NCI-H2029 (cell line): ENCODE measurements at regions not wholly inside any gene's neighbourhood (a gene's known extent, or its start where the extent isn't known, plus 50 kb on each side); places are given as distances from the start of the nearest gene placed in this dataset.
"Not testable (repeated sequence)": the region's sequence is repeated elsewhere in the genome, so short reads cannot be mapped to it uniquely, and the experiment has no call there.

Source experiments
- DNase-seq: peaks from one replicate; lab custom pipeline; 2025; lab: John Stamatoyannopoulos, UW

- DNase-seq = no peak
These were observed 62.6 kb downstream of the DUSP6 start for GRCh38 chr12:89289720-89290119.

- DNase-seq = no peak
These were observed 63.3 kb downstream of the DUSP6 start for GRCh38 chr12:89288959-89289358.

DNA sequence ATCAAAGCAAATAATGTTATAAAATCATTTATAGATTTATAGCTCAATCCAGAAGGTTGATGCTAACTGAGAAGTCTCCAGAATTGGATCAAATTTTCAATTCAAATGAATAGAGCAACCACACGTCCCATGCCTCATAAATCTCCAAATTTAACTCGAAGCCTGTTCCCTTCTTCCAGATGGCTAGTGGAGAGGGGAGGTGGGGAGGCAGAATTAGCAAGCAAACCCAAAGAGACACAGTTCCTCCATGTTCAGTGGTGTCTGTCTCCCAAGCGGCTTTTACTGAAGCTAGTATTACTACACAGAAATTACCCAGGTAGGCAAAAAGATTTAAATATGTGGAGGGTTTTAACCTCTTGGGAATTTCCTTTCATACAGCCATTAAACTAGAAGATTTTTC is 65.8 kb downstream of the DUSP6 start:
- DNase-seq = no peak

- no peak for DNase-seq
These were observed 70.8 kb downstream of the DUSP6 start for GRCh38 chr12:89281539-89281867.

DNA sequence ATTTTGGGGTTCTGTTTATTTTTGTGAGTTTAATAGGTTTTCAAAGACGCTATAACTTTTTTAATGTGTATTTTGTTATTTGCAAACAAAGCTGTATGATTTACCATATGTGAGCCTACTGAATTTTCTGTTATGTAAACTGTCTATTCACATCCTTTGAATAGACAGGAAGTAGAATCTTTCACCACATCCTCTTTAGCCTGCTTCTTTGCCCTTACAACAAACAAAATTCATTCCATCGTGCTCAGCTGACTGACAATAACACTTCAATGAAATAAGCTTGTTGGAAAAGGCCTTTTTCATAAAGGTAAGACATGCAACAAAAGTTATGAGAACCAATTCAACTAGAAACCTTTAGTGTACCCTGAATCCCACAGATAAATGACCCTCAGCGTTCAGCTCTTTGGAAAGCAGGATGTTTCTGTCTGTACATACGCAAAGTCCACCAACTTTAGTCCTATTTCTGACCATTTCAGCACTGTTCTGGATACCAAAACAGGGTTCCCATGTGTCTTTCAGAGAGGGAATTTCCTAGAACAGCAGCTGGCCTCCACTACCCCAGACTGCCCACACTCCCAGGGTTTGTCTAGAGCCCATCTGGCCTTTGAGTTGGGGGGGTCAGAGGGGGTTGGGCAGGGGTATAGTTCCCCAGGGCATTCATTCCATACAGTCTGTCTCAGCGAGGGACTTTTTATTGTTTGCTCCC is 71.3 kb downstream of the DUSP6 start:
- DNase-seq = no peak

DNA sequence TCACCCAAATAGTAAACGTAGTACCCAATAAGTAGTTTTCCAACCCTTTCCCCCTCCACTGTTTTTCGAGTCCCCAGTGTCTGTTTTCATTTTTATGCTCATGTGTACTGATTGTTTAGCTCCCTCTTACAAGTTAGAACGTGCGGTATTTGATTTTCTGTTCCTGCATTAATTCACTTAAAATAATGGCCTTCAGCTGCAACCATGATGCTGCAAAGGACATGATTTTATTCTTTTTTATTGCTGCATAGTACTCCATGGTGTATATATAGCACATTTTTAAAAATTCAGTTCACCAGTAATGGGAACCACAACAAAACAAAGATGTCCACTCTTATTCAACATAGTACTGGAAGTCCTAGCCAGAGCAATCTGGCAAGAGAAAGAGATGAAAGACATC is 72.8 kb downstream of the DUSP6 start:
- no peak for DNase-seq

GRCh38 chr12:89278862-89279261 is 73.4 kb downstream of the DUSP6 start:
- DNase-seq = no peak

GRCh38 chr12:89278169-89278568 is 74.1 kb downstream of the DUSP6 start:
- DNase-seq = no peak

DNA sequence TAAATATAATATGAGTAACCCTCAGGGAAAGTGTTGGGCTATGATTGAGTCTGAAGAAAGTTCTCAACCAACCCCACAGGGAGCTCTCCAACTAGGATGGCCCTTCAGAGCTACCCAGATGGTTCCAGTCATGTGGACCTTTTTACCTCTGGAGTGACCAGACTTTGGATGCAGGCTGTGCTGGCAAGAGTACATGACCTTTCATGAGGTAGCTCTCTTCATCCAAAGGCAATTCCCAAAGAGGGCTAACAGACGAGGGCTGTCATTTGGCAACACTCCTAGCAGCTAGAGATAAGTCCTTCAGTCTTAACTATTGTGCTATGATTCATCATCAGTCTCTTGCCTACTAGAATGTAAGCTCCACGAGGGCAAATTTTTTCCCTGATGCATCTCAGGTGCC is 75.4 kb downstream of the DUSP6 start:
- DNase-seq = no peak

DNA sequence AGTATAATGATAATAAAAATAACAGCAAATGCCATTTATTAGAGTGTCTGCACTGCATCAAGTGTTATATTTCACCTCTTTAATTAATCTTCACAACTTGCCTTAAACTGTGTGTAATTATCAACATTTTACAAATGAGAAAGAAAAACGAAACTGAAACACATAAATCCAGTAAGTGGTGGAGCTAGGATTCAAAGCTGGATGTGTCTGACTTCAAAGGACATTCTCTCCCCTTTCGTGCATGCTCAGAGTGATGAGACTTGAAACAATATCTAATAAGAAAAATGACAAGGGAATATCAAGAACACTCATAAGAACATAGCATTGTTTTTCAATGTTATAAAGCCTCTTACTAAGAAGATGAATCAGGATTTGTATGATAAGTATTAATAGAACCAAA is 78.8 kb downstream of the DUSP6 start:
- no peak for DNase-seq

- DNase-seq = no peak
These were observed 81.8 kb downstream of the DUSP6 start for GRCh38 chr12:89270548-89270947.

- DNase-seq = no peak
These were observed 83.1 kb downstream of the DUSP6 start for GRCh38 chr12:89269174-89269573.

DNA sequence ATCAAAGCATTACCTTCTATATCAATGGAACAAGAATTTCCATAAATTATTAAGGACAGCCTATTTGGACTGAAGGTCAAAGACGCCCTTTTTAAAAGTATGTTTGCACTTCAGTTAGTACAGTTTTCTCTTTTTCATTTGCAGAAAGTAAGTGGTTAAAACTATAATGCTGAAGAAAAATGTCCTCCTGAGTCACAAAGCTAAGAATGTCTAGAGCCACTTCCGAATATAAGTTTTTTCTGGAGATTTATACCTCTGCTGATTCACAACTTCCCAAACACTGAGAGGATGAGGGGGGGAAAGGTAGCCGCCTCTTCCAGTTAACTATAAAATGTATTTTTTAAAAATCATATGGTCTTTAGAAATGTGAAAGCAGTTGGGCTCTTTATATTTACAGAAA is 84.9 kb downstream of the DUSP6 start:
- no peak for DNase-seq

DNA sequence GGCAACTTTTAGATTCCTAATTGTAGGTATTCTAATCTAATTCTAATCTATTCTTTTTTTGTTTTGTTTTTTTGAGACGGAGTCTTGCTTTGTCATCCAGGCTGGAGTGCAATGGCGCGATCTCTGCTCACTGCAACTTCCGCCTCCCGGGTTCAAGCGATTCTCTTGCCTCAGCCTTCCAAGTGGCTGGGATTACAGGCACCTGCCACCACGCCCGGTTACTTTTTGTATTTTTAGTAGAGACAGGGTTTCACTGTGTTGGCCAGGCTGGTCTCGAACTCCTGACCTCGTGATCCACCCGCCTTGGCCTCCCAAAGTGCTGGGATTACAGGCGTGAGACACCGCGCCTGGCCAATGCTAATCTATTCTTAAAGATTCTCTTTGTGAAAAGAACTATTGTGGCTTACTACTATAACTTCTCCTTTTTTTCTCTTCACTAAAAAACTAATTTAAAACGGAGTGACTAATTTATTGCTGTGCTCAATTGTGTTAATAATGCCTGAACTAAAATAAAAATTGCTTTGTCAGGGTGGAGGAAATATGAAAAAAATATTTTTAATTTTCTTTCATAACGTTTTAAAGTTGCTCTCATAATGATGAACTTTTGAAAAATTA is 85.6 kb downstream of the DUSP6 start:
- DNase-seq = not testable (repeated sequence)

GRCh38 chr12:89264837-89265236 is 87.5 kb downstream of the DUSP6 start:
- DNase-seq = no peak

DNA sequence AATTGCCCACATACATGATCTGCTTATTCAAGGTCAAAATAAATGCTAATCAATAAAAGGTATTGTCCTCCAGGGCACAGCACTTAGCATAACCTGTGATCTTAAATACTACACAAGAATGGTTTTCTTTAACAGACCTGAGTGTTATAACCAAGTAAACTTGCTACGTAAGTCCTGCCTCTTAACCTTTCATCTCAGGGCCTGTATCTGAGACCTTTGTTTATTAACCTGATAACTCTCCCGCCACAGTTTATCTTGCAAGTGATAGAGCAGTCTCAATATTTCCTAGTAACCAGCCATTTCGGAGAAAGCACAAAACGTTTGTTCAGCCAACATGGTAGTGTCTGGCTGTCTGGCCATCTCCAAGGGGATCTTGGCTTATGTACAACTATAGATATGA is 88.4 kb downstream of the DUSP6 start:
- DNase-seq = no peak

DNA sequence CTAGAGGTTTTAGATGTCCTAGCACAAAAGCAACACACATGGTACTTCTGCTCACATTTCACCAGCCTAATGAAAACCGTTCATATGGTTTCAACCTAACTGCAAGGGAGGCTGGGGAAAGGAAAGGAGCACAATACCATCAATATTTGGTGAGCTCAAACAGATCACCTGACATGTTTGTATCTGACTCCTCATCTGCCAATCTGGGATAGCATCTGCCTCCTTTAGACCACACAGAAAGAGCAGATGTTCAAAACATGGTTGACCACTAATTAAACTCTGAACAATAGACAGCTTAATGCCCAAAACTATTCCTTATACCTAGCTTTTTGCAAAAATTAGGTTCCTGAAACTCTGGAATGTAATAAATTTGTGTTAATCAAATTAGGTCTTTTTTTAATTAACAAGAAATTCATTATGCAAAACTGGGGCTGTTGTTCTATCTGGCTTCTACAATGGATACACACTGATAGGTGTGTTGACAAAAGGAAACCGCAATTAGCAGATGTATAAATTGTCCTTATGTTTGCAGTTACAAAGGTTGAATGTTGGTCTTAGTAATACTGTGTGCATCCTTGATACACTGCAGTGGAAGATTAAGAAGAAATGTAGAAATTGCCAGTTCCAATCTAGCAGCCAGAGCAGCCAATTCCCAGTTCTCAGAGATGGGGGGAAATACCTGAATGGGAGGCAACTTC is 89.3 kb downstream of the DUSP6 start:
- DNase-seq = peak; percentile 57

GRCh38 chr12:89261982-89262381 is 90.3 kb downstream of the DUSP6 start:
- no peak for DNase-seq

- no peak for DNase-seq
These were observed 91.3 kb downstream of the DUSP6 start for GRCh38 chr12:89260841-89261637.

DNA sequence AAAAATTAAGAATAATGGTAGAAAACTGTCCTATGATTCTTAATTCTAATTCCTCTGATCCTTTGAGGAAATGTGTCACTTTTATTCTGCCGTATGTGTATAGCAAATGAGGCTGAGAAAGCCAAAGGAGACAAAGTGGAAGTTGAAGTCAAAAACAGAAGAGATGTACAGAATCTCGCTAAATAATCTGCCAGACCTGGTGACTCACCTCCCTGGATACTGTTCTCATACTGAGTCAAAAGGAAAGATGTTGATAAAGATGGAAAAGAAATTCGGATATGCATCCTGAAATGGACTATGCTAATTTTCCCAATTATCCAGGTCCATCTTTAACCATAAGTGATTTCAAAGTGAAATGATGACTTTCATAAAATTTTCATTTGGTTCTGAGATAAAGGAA is 92.5 kb downstream of the DUSP6 start:
- no peak for DNase-seq

- DNase-seq = no peak
These were observed 93.9 kb downstream of the DUSP6 start for GRCh38 chr12:89258240-89258969.

- DNase-seq = no peak
These were observed 95.0 kb downstream of the DUSP6 start for GRCh38 chr12:89257340-89257739.
